ENCODE measurements at regions not wholly inside any gene's neighbourhood (a gene's known extent, or its start where the extent isn't known, plus 50 kb on each side); places are given as distances from the start of the nearest gene placed in this dataset.

- TF ChIP-seq TAF1 (IDR thresholded peaks at IDR 0.05; ENCODE audit: low read depth) (no peak), EZH2 (IDR thresholded peaks at IDR 0.05; ENCODE audit: borderline replicate concordance, insufficient read depth, low read length, poor library complexity, severe bottlenecking) (no peak), RAD21 (conservative IDR thresholded peaks at IDR 0.05) (no peak), SMC3 (conservative IDR thresholded peaks at IDR 0.05; ENCODE audit: poor library complexity) (no peak), POLR2AphosphoS5 (IDR thresholded peaks at IDR 0.05) (no peak)
- TF ChIP-seq, protein P1, sequence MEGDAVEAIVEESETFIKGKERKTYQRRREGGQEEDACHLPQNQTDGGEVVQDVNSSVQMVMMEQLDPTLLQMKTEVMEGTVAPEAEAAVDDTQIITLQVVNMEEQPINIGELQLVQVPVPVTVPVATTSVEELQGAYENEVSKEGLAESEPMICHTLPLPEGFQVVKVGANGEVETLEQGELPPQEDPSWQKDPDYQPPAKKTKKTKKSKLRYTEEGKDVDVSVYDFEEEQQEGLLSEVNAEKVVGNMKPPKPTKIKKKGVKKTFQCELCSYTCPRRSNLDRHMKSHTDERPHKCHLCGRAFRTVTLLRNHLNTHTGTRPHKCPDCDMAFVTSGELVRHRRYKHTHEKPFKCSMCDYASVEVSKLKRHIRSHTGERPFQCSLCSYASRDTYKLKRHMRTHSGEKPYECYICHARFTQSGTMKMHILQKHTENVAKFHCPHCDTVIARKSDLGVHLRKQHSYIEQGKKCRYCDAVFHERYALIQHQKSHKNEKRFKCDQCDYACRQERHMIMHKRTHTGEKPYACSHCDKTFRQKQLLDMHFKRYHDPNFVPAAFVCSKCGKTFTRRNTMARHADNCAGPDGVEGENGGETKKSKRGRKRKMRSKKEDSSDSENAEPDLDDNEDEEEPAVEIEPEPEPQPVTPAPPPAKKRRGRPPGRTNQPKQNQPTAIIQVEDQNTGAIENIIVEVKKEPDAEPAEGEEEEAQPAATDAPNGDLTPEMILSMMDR (IDR thresholded peaks at IDR 0.05; ENCODE audit: poor library complexity, severe bottlenecking): no peak
- TF ChIP-seq, protein P2, sequence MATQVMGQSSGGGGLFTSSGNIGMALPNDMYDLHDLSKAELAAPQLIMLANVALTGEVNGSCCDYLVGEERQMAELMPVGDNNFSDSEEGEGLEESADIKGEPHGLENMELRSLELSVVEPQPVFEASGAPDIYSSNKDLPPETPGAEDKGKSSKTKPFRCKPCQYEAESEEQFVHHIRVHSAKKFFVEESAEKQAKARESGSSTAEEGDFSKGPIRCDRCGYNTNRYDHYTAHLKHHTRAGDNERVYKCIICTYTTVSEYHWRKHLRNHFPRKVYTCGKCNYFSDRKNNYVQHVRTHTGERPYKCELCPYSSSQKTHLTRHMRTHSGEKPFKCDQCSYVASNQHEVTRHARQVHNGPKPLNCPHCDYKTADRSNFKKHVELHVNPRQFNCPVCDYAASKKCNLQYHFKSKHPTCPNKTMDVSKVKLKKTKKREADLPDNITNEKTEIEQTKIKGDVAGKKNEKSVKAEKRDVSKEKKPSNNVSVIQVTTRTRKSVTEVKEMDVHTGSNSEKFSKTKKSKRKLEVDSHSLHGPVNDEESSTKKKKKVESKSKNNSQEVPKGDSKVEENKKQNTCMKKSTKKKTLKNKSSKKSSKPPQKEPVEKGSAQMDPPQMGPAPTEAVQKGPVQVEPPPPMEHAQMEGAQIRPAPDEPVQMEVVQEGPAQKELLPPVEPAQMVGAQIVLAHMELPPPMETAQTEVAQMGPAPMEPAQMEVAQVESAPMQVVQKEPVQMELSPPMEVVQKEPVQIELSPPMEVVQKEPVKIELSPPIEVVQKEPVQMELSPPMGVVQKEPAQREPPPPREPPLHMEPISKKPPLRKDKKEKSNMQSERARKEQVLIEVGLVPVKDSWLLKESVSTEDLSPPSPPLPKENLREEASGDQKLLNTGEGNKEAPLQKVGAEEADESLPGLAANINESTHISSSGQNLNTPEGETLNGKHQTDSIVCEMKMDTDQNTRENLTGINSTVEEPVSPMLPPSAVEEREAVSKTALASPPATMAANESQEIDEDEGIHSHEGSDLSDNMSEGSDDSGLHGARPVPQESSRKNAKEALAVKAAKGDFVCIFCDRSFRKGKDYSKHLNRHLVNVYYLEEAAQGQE (IDR thresholded peaks at IDR 0.05; ENCODE audit: borderline replicate concordance): no peak
Observed at GRCh38 chr2:67524213-67524612, 127.1 kb downstream of the ETAA1 start.

Data from neural cell (in vitro differentiated cells).